GM12865 (cell line): ENCODE measurements at regions not wholly inside any gene's neighbourhood (a gene's known extent, or its start where the extent isn't known, plus 50 kb on each side); places are given as distances from the start of the nearest gene placed in this dataset.

Experiments used
- DNase-seq: peaks from one replicate; pipeline ENCODE4 v3.0.0; 2010; ENCODE audit warnings: low read depth
- H3K4me3 ChIP-seq: 2 replicates; pipeline ENCODE4 v1.5.1; 2011; ENCODE audit warnings: mild to moderate bottlenecking, low read depth, low read length, control low read depth
- CTCF ChIP-seq: IDR thresholded peaks from 2 replicates; pipeline ENCODE4 v1.5.1; 2011; ENCODE audit warnings: low read length, control low read depth, low read depth, inconsistent platforms; ENCODE audit not compliant: insufficient read depth; ENCODE audit errors: missing control alignments

- H3K4me3 ChIP-seq, result no peak overlapping the region
- DNase-seq, result no peak
- TF ChIP-seq CTCF, result no peak
These were observed 799.3 kb downstream of the TBC1D22A start for GRCh38 chr22:47561766-47562165.

GRCh38 chr22:47561115-47561675 is 798.7 kb downstream of the TBC1D22A start:
- no peak overlapping the region for H3K4me3 ChIP-seq
- no peak for DNase-seq
- no peak for TF ChIP-seq CTCF

- DNase-seq, result no peak
- no peak overlapping the region for H3K4me3 ChIP-seq
- no peak for TF ChIP-seq CTCF
These were observed 796.6 kb downstream of the TBC1D22A start for GRCh38 chr22:47558828-47559700.

- no peak overlapping the region for H3K4me3 ChIP-seq
- DNase-seq, result no peak
- TF ChIP-seq CTCF, result no peak
These were observed 794.0 kb downstream of the TBC1D22A start for GRCh38 chr22:47556473-47556872.

GRCh38 chr22:47553436-47553835 is 791.0 kb downstream of the TBC1D22A start:
- no peak for DNase-seq
- no peak for TF ChIP-seq CTCF
- H3K4me3 ChIP-seq, result no peak overlapping the region

GRCh38 chr22:47552541-47553205 is 790.2 kb downstream of the TBC1D22A start:
- no peak for TF ChIP-seq CTCF

GRCh38 chr22:47552024-47552423 is 789.6 kb downstream of the TBC1D22A start:
- H3K4me3 ChIP-seq, result no peak overlapping the region
- no peak for TF ChIP-seq CTCF
- no peak for DNase-seq

More at GRCh38 chr22:47552541-47553205, 790.2 kb downstream of the TBC1D22A start:
- H3K4me3 ChIP-seq, result no peak overlapping the region
- DNase-seq, result no peak
